Ectodermal cell (in vitro differentiated cells): ENCODE measurements at regions not wholly inside any gene's neighbourhood (a gene's known extent, or its start where the extent isn't known, plus 50 kb on each side); places are given as distances from the start of the nearest gene placed in this dataset.
"Not testable (repeated sequence)": the region's sequence is repeated elsewhere in the genome, so short reads cannot be mapped to it uniquely, and the experiment has no call there.

Experiments
- H3K27ac ChIP-seq: 2 replicates; pipeline ENCODE4 v1.7.0; 2013; ENCODE audit warnings: mild to moderate bottlenecking, low read depth, low read length; ENCODE audit not compliant: insufficient read depth, poor library complexity, severe bottlenecking
- H3K27me3 ChIP-seq: 2 replicates; pipeline ENCODE4 v1.7.0; 2013; ENCODE audit warnings: mild to moderate bottlenecking, low read length; ENCODE audit not compliant: insufficient read depth, control insufficient read depth, poor library complexity, severe bottlenecking
- H3K36me3 ChIP-seq: one replicate; pipeline ENCODE4 v1.7.0; 2013; ENCODE audit warnings: low read length; ENCODE audit not compliant: control insufficient read depth, insufficient read depth
- H3K4me1 ChIP-seq: one replicate; pipeline ENCODE4 v1.7.0; 2013; ENCODE audit warnings: low read length; ENCODE audit not compliant: control insufficient read depth, insufficient read depth
- H3K4me3 ChIP-seq: 2 replicates; pipeline ENCODE4 v1.7.0; 2013; ENCODE audit warnings: low read depth, low read length, control low read depth; ENCODE audit not compliant: insufficient read depth
- H3K9me3 ChIP-seq: 2 replicates; pipeline ENCODE4 v1.7.0; 2013; ENCODE audit warnings: mild to moderate bottlenecking, low read length, moderate library complexity; ENCODE audit not compliant: control insufficient read depth
- WGBS, 2 experiments: methylation state at CpG; one replicate each; pipeline ENCODE4 v1.1.7; 2013; ENCODE audit warnings: missing lambda C conversion rate in 2 of 2; 5-methylcytosine and 5-hydroxymethylcytosine counted together

GRCh38 chr6:21922086-21922485, 328.5 kb downstream of the SOX4 start:
- H3K27ac ChIP-seq, result peak overlapping the region; percentile 4
- H3K27me3 ChIP-seq, result no peaks in the 10 kb centered on the region
- WGBS, 2 experiments, result 0 to 27% methylated on average over 1 to 2 of the region's 2 CpGs

GRCh38 chr6:21924002-21924401, 330.5 kb downstream of the SOX4 start:
- H3K36me3 ChIP-seq, result no peaks in the 10 kb centered on the region
- H3K27me3 ChIP-seq, result no peaks in the 10 kb centered on the region
- 90 to 94% methylated on average over 2 to 3 of the region's 3 CpGs for WGBS, 2 experiments
- peaks cover 4% of the 10 kb centered on the region for H3K4me1 ChIP-seq
- no peak overlapping the region for H3K27ac ChIP-seq
- no peaks in the 10 kb centered on the region for H3K9me3 ChIP-seq
- no peak overlapping the region for H3K4me3 ChIP-seq

More at GRCh38 chr6:21922086-21922485, 328.5 kb downstream of the SOX4 start:
- H3K4me3 ChIP-seq, result no peak overlapping the region
- no peaks in the 10 kb centered on the region for H3K9me3 ChIP-seq
- peaks cover 4% of the 10 kb centered on the region for H3K4me1 ChIP-seq
- no peaks in the 10 kb centered on the region for H3K36me3 ChIP-seq

GRCh38 chr6:21928827-21929226, 335.3 kb downstream of the SOX4 start:
- H3K36me3 ChIP-seq, result no peaks in the 10 kb centered on the region
- H3K9me3 ChIP-seq, result no peaks in the 10 kb centered on the region
- 92 to 95% methylated on average over 3 of the region's 3 CpGs for WGBS, 2 experiments
- no peaks in the 10 kb centered on the region for H3K4me1 ChIP-seq
- no peaks in the 10 kb centered on the region for H3K27me3 ChIP-seq
- H3K4me3 ChIP-seq, result no peak overlapping the region
- H3K27ac ChIP-seq, result no peak overlapping the region

GRCh38 chr6:21931641-21932335, 338.2 kb downstream of the SOX4 start:
- 90 to 95% methylated on average over 4 of the region's 4 CpGs for WGBS, 2 experiments
- Histone ChIP-seq H3K4me1 (no peaks in the 10 kb centered on the region), H3K27ac (no peak overlapping the region), H3K9me3 (no peaks in the 10 kb centered on the region), H3K27me3 (no peaks in the 10 kb centered on the region), H3K36me3 (no peaks in the 10 kb centered on the region), H3K4me3 (no peak overlapping the region)

GRCh38 chr6:21933351-21933750, 339.8 kb downstream of the SOX4 start:
- H3K9me3 ChIP-seq, result no peaks in the 10 kb centered on the region
- H3K4me3 ChIP-seq, result no peak overlapping the region
- H3K36me3 ChIP-seq, result no peaks in the 10 kb centered on the region
- no peak overlapping the region for H3K27ac ChIP-seq
- no peaks in the 10 kb centered on the region for H3K4me1 ChIP-seq
- no peaks in the 10 kb centered on the region for H3K27me3 ChIP-seq

- Histone ChIP-seq H3K4me3 (no peak overlapping the region), H3K27ac (no peak overlapping the region), H3K4me1 (no peaks in the 10 kb centered on the region), H3K27me3 (no peaks in the 10 kb centered on the region), H3K9me3 (no peaks in the 10 kb centered on the region), H3K36me3 (no peaks in the 10 kb centered on the region)
These were observed 341.6 kb downstream of the SOX4 start for GRCh38 chr6:21935142-21935541.

- 40 to 49% methylated on average over 2 of the region's 2 CpGs for WGBS, 2 experiments
- Histone ChIP-seq H3K27ac (no peak overlapping the region), H3K4me1 (no peaks in the 10 kb centered on the region), H3K27me3 (no peaks in the 10 kb centered on the region), H3K9me3 (no peaks in the 10 kb centered on the region), H3K36me3 (no peaks in the 10 kb centered on the region), H3K4me3 (no peak overlapping the region)
These were observed 342.0 kb downstream of the SOX4 start for GRCh38 chr6:21935561-21936028.

- no peak overlapping the region for H3K4me3 ChIP-seq
- no peak overlapping the region for H3K27ac ChIP-seq
- no peaks in the 10 kb centered on the region for H3K27me3 ChIP-seq
- H3K9me3 ChIP-seq, result no peaks in the 10 kb centered on the region
- H3K4me1 ChIP-seq, result no peaks in the 10 kb centered on the region
- WGBS, 2 experiments, result 94 to 96% methylated on average over 6 of the region's 6 CpGs
- no peaks in the 10 kb centered on the region for H3K36me3 ChIP-seq
These were observed 343.9 kb downstream of the SOX4 start for GRCh38 chr6:21937466-21937865.

- H3K9me3 ChIP-seq, H3K27ac ChIP-seq, H3K4me3 ChIP-seq, H3K36me3 ChIP-seq, H3K27me3 ChIP-seq, H3K4me1 ChIP-seq: not testable (repeated sequence)
- WGBS, 2 experiments, result 88 to 91% methylated on average over 8 of the region's 8 CpGs
These were observed 345.5 kb downstream of the SOX4 start for GRCh38 chr6:21939066-21939465.

- no peak overlapping the region for H3K27ac ChIP-seq
- no peaks in the 10 kb centered on the region for H3K9me3 ChIP-seq
- no peaks in the 10 kb centered on the region for H3K36me3 ChIP-seq
- H3K4me3 ChIP-seq, result no peak overlapping the region
- WGBS, 2 experiments, result 88 to 90% methylated on average over 1 of the region's 1 CpG
- no peaks in the 10 kb centered on the region for H3K4me1 ChIP-seq
- H3K27me3 ChIP-seq, result no peaks in the 10 kb centered on the region
These were observed 348.4 kb downstream of the SOX4 start for GRCh38 chr6:21941926-21942325.

- 98 to 99% methylated on average over 5 of the region's 6 CpGs for WGBS, 2 experiments
- Histone ChIP-seq H3K27me3 (no peaks in the 10 kb centered on the region), H3K27ac (no peak overlapping the region), H3K36me3 (no peaks in the 10 kb centered on the region), H3K4me1 (peaks cover under 1% of the 10 kb centered on the region), H3K9me3 (no peaks in the 10 kb centered on the region), H3K4me3 (no peak overlapping the region)
These were observed 349.3 kb downstream of the SOX4 start for GRCh38 chr6:21942897-21943296.
